ENCODE measurements at regions not wholly inside any gene's neighbourhood (a gene's known extent, or its start where the extent isn't known, plus 50 kb on each side); places are given as distances from the start of the nearest gene placed in this dataset.

DNA sequence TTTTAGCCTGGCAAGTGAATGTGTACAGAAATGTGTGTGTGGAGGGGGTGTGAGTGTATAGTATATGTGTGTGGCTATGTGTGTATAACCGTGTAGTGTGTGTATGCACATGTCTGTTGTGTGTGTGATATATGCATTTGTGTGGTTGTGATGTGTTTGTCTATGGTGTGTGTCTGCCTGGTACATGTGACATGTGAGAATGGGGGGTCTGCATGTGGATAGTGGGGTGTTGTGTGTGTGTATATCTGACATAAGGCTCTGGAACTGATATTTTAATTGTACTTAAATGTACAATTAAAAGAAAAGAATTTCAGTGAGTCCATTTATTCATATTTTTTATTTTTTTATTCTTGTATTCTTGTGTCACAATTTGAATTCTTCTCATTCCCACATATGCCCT, 57.2 kb upstream of the CNR1 start:
- DNase-seq, result no peak

- no peak for DNase-seq
Measured at GRCh38 chr6:88220493-88220892, 54.3 kb upstream of the CNR1 start.

DNA sequence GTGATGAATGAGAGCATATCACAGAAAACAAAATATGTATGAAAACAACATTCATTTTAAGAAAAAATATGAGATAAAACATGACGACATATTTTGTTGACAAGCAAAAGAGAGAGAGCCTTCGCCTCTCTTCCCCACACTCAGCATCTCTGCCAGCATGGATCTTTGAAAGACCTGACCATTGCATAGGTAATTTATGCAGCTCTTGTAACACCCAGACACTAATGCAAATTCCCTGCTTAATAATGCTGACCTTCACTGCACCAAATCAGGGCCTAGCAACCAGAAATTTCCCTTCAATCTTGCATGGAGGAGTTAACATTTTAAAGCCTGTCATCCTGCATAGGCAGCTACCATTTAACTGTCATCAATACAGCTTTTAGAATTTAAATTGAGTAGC, 50.0 kb upstream of the CNR1 start:
- no peak for DNase-seq

Data from 8988T (cell line).